GM12872 (cell line): ENCODE measurements at regions not wholly inside any gene's neighbourhood (a gene's known extent, or its start where the extent isn't known, plus 50 kb on each side); places are given as distances from the start of the nearest gene placed in this dataset.

Experiments
- CTCF ChIP-seq: IDR thresholded peaks from 3 replicates; pipeline ENCODE4 v1.5.1; 2011; ENCODE audit warnings: low read depth, mild to moderate bottlenecking, low read length, moderate library complexity; ENCODE audit not compliant: insufficient read depth

GRCh38 chr2:239570971-239571520 is 170.2 kb upstream of the HDAC4 start:
- TF ChIP-seq CTCF = no peak

- no peak for TF ChIP-seq CTCF
Measured at GRCh38 chr2:239570216-239570925, 169.6 kb upstream of the HDAC4 start.

- TF ChIP-seq CTCF = no peak
Measured at GRCh38 chr2:239569401-239570090, 168.7 kb upstream of the HDAC4 start.

GRCh38 chr2:239568601-239569000 is 167.8 kb upstream of the HDAC4 start:
- TF ChIP-seq CTCF = no peak

GRCh38 chr2:239567786-239568185 is 167.0 kb upstream of the HDAC4 start:
- no peak for TF ChIP-seq CTCF

GRCh38 chr2:239566995-239567568 is 166.3 kb upstream of the HDAC4 start:
- no peak for TF ChIP-seq CTCF
